ENCODE measurements at regions not wholly inside any gene's neighbourhood (a gene's known extent, or its start where the extent isn't known, plus 50 kb on each side); places are given as distances from the start of the nearest gene placed in this dataset.

DNA sequence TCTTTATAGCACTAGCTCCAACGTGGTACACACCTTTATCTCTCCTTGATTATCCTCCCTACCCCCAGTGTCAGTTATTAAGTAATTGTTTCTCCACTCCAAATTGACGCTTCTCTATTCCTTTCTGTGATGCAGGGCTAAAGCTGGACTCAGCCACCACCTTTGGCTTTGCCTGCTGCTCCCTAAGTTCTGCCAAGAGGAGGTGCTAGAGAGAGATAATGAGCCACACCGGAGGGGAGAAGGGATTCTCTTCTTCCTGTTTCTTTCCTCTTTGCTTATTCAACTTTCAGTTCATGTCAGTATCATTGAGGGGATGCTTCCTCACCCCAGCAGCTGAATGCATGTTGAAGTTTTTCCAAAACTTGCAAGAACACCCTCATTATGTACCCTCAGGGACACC is 176.5 kb downstream of the GBA3 start:
- TF ChIP-seq, protein P1, sequence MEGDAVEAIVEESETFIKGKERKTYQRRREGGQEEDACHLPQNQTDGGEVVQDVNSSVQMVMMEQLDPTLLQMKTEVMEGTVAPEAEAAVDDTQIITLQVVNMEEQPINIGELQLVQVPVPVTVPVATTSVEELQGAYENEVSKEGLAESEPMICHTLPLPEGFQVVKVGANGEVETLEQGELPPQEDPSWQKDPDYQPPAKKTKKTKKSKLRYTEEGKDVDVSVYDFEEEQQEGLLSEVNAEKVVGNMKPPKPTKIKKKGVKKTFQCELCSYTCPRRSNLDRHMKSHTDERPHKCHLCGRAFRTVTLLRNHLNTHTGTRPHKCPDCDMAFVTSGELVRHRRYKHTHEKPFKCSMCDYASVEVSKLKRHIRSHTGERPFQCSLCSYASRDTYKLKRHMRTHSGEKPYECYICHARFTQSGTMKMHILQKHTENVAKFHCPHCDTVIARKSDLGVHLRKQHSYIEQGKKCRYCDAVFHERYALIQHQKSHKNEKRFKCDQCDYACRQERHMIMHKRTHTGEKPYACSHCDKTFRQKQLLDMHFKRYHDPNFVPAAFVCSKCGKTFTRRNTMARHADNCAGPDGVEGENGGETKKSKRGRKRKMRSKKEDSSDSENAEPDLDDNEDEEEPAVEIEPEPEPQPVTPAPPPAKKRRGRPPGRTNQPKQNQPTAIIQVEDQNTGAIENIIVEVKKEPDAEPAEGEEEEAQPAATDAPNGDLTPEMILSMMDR (IDR thresholded peaks at IDR 0.05; ENCODE audit: insufficient read depth, low read length, poor library complexity, severe bottlenecking), result no peak
- no peak for TF ChIP-seq EZH2phosphoT487 (conservative IDR thresholded peaks at IDR 0.05; ENCODE audit: low read length)

Data from SU-DHL-6 (cell line).